NCI-H1105 (cell line): ENCODE measurements at regions not wholly inside any gene's neighbourhood (a gene's known extent, or its start where the extent isn't known, plus 50 kb on each side); places are given as distances from the start of the nearest gene placed in this dataset.
"Not testable (repeated sequence)": the region's sequence is repeated elsewhere in the genome, so short reads cannot be mapped to it uniquely, and the experiment has no call there.

Experiments
- DNase-seq: peaks from one replicate; lab custom pipeline; 2025; lab: John Stamatoyannopoulos, UW

DNA sequence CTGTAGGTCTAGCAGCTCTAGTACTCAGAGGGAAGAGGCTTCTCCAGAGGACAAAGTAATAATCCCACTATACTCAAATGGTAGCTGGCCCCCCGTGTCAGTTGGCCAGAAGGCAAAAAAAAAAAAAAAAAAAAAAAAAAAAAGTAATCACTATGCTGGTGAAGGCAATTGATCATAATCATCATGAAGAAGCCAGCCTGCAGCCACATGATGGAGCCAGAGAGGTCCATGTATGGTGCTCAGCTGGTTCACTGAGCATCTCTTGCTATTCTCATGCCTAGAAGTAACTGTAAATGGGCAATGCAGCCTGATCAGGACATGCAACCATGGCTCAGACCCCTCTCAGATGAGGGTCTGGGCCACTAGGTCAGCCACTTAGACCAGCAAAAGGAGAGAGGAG is 378.8 kb downstream of the MED13L start:
- no peak for DNase-seq

DNA sequence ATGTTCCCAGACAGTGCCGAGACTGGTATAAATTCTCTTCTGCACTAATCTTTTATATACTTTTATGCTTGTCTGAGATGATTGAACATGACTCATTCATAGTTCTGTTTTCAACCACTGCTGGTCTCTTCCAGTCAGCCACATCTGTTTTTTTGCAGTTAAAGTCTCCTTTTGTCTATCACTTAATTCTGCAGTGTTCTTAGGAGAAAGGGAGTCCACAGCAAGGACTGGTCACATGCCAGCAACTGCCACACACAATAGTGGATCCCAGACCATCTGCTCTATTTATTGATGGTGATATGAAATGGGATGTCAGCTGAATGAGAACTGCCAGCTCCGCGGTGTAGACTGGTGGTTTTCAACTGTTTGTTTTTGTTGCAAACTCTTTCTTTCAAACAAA is 379.8 kb downstream of the MED13L start:
- no peak for DNase-seq

DNA sequence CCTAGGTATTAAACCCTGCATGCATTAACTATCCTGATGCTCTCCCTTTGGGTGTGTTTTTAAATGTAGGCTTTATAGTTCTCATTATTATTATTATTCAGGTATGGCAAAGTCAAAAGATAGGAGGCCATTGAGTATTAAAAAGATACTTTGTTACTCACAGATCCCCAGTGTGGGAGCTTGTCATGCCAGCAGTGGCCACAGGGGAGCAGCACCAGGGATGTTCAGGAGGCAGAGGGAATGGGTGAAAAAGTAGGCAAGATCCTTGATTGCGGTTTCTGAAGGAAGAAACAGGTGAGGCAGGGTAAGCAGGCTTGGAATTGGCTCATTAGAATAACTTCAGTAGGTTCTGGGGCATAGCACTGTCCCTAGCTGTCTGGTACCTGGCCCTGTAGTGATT is 382.2 kb downstream of the MED13L start:
- DNase-seq: no peak

DNA sequence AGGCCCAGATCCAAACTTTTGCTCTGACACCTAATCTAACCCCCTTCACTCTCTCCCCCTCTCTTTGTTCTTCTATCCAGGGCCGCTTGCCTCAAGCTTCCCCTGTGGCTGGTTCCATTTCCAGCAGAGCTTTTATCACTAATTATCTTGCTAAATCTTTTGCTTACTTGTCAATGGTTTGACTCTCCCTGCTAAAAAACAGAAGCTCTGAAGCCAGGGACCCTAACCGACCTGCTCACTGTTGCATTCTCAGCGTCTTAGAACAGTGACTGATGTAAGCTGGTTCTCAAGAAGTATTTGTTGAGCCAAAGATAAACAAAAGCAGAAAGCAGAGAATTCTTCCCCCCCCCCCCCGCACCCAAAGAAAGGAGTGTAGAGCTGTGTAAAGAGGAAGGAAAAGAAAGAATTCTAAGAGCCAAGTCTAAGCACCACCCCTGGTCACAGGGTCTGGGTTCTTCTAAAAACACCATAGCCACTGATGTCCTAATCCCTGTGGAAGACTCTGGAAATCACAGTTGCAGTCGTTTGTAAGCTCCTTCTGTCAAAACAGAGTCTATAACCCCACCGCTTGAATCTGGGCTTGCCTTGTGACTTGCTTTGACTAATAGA is 385.8 kb downstream of the MED13L start:
- no peak for DNase-seq

DNA sequence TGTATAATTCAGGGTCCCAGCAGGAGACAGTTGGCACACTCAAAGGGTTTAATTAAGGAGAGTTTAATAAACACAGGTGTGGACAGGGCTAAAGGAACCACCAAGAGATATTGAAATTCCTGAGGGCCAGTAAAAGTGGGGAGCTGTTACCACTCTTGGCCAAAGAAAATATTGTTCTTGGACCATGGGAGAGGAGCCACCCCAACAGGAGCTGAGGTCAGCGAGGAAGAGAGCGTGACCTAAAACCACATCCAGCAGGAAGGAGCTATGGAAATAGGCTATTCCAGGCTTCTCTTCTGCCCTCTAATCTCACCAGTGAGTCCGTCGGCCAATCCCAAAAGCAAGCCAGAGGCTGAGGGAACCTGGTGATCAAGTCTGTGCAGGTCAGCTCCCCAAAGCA is 390.8 kb downstream of the MED13L start:
- no peak for DNase-seq

DNA sequence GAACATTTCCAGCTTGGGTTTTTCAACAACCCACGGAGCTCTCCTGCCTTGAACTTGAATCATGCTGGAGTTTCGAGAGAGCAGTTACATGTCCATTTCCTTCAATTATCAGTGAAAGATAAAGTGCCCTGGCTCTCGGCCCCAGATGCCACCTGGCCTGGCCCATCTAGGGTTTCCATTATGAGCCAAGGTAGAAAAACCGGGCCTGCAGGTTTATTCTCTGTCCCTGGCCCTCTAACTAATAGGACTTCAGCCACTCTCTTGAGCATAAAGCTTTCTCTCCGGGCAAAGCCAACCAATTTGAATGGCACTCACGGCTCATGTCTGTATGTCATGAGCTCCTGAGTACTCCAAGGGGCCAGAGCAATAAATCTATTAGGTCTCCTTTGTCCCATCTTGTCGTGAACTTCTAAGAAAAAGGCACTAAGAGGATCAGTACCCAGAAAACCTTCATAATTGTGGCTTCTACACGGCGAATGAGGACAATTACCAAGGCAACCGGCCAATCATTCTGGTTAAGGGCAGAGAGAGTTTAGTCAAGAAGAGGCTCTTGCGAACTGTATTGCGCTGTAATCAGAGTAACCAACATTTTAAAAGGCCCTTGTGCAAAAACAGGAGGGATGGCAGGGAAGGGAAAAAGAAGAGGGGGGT is 392.3 kb downstream of the MED13L start:
- DNase-seq: peak; percentile 95

DNA sequence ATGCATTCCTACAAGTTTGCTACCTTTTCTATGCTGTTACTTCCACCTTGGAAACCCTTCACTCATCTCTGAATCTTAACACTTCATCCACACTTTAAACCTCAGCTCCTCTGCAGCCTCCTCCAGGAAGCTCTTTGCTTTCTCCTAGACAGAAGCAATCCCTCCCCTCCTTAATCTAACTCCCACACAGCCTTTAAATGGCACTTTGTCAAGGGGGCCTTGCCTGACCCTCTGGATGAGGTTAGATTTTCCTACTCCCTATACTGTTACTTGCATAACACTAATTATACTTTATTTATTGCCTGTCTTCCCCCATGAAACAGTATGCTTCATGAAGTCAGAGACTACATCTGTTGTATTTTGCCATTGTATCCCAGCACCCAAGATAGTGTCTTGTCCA is 394.6 kb downstream of the MED13L start:
- DNase-seq: no peak

DNA sequence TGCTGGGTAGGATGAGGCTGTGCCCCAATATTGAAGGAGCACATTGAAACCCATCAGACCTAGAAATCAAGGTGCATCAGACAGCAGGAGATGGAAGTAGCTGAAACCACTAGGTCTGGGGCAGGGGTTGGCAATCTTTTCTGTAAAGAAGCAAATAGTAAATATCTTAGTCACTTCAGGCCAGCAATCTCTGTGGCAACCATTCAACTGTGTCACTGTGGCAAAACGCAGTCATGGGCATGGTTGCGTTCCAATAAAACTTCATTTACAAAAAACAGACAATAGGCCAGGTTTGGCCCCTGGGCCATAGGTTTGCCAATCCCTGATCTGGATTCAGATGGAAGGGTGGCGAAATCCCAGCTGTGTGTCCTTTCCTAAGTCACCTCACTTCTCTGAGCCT is 397.3 kb downstream of the MED13L start:
- DNase-seq: no peak

DNA sequence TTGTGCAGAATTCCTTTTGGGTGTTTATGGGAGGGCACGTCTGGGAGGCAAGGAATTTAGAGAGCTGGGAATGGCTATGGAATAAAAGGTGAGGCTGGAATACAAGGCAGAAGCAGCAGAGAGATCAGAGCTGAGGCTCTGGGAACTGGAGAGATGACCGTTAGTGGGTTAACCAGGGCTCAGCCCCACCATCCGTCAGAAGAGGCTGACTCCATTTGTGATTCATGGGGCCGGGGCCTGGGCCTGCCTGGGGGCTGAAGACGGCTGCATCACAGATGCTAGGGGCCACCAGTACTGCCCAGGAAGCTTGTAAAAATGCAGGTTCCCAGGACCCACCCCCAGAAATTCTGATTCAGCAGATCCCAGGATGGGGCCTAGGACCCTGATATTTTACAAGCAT is 398.1 kb downstream of the MED13L start:
- no peak for DNase-seq

DNA sequence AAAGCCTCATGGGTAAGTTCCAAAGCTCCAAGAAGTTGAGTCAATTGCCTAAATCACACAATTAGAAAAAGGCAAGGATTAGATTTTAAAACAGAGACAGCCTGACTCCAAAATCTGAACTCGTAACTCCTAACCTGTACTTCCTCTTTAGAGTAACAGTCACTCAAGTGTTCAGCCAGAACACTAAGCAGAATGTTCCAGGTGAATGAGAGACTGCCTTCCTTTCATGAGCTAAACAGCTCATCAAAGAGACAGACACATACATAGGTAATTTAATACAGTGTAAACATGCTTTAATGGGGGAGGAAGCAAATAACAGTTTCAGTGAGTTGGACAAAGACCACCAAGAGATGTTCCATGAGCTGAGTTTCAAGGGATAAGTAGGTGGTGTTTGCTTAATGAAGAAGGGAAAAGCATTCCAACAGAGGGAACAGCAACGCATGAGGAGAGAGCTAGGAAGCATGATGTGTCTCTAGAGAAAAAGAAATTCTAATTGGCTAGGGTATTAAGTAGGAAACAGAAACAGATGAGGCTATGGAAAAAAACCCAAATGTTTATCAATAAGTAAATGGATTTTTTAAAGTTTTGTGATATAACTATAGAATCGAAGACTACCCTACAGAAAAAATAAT is 403.9 kb downstream of the MED13L start:
- DNase-seq: peak; percentile 18

DNA sequence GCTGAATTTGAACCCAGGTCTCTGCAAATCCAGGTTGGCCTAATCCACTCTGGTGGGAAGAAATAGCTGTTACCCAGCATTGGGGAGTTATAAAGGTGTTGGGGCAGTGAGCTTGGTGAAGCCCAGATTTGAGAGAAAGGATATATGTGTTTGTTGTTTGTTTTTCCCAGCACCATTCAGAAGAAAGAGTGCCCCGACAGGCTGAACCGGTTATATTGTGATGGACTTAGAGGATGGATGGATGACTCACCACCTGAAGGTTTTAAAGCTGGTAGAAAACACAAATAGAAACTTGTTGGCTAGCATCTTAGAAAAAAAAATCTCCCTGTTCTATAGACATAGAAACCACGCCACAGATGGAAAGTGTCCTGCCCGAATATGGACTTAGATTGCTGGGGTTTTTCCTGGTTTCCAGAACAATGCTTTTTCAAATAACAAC is 404.6 kb downstream of the MED13L start:
- peak; percentile 14 for DNase-seq

DNA sequence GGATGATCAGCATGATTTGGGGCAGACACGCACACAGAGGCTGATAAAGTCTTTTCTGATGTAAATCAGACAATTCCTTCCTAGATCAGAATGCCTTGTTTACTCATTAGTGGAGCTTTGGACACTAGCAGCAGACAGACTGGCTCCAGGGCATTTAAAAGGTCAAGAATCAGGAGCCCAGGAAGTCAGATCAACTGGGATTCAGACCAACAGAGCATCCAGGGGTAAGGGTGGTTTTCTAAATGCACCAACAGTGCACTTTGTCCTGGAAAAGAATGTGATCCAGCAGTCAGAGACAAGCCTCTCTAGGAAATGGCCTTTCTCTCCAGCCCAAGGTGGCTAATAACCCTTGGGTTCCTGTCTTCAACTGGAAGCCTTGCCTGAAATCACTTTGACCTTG is 405.3 kb downstream of the MED13L start:
- DNase-seq: peak; percentile 73

DNA sequence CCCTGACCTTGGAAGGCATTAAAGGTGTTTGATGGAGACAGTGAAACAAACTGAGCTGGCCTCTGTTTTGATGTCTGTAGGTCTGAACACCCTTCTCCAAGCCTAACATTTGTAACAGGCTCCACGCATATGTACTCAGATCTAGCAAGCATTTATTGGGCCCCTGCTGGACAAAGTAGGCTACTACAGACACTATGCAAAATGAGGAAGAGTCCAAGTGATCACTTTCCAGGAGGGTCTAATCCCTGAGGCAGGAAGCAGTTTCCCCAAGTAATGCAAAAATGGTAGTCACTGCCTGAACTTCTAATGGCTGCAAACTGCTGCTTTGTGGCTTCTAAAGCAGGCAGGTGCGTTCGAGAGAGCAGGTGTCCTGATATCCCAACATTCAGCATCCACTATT is 405.8 kb downstream of the MED13L start:
- DNase-seq: peak; percentile 85

DNA sequence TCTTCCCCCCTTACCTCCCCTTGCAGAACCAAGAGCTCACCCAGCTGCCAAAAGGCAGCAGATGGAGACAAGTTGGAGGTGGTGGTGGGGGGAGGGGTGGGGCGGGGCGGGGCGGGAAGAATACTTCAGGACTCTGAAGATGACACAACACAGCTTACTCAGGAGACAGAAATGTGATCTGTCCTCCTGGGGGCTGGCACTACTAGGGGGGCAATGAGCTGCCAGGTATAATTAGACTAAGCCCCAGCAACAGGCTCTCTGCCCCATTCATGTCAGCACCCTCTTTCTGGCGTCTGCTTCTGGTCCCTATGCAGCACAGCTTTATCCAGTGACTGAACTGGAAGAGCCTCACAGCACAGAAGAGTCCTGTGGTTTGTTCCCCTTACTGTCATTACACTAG is 407.0 kb downstream of the MED13L start:
- peak; percentile 14 for DNase-seq

DNA sequence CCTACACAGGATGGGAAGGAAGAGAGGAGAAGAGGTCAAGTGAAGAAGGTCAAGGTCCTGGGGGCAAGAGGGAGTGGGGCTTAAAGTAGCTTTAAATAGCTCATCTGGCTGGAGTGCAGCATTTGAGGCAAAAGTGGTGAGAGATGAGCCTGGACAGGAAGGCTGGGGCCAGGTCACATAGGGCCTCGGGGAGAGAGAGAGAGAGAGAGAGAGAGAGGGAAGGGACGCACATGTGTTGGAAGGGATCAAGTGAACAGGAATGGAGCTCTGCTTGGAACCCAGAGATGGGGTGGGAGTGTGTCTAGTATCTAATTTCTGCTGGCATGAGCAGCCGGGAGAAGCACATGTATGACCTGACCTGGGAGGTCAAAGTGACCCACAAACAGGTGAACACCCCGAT is 407.5 kb downstream of the MED13L start:
- no peak for DNase-seq

DNA sequence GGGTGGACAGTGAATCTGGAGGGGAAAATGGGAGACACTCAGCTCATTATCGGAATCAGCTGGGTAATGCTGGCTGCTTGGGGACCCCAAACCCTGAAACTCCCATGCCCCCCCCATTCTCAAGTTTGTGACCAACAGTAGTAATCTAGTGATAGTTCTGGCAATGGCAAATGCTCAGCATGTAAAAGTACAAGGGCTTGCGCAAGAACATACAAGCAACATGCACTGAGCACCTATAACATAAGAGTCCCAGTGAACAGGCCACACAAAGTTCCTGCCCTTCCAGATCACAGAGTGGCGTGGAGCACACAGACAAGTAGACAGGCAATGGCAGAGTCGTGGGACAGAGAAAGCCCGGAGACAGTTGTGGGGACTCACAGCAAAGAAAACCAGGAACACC is 407.9 kb downstream of the MED13L start:
- no peak for DNase-seq

DNA sequence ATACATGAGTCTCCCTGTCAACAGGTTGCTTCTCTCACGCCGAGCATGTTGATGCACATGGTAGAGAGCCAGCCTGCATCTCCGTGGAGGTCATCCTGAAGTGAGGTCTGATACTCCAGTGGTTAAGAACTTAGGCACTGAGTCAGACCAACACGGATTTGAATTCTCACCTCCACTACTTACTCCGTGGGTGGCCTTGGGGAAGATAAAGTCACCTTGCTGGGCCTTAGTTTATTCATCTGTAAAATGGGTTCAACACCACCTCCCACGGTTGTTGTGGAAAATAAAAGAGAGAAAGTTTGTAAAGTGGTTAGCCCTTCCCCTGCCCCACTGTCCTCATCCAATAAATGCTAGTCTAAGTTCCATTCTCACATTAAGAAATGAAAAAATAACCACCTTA is 408.9 kb downstream of the MED13L start:
- DNase-seq: no peak

DNA sequence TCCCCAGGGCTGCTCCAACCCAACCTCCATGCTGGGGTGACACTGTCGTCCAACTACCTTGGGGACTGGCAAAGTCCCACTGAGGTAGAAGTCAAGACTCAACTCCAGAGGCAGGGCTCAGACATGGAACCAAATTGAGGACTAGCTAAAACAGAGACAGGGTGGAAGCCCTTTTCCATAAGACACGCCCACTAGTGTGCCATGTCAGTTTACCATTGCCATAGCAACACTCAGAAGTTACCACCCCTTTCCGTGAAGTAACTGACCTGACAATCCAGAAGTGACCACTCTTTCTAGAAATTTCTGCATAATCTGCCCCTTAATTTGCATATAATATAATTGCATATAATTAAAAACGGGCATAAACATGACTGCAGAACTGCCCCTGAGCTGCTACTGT is 409.6 kb downstream of the MED13L start:
- no peak for DNase-seq

DNA sequence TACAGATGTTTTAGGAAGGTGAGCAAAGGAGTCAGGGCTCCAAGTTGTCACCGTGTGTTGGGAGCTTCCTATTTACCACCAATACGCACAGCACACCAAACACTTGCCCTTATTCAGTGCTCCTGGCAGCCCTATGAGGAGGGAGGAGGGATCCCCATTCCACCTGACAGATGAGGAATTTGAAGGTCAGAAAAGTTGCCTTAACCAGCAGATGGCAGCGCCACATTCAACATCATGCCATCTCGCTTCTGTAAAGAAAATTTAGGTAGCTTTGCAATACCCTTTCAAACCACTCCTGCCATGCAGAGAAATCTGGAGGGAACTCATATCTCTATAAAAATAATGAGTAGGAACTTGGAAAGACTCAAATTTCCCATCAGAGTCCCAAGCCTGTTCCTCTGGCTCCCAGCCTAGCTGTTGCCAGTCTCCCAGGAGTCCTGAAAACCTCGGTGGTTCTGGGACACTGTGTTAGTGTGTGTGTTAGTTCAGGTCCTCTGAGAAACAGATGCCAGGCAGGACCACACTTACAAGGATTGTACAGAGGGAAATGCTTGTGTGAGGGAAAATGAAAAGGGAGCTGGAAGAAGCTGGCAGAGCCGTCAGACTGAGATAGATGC is 410.5 kb downstream of the MED13L start:
- peak; percentile 40 for DNase-seq

DNA sequence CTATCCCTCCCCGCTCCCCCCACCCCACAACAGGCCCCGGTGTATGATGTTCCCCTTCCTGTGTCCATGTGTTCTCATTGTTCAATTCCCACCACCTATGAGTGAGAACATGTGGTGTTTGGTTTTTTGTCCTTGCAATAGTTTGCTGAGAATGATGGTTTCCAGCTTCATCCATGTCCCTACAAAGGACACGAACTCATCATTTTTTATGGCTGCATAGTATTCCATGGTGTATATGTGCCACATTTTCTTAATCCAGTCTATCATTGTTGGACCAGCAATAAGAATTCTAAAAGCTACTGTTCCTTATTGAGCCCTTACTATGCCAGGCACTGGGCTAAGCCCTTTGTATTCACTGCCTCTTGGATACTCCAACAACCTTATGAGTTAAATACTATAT is 411.2 kb downstream of the MED13L start:
- DNase-seq: not testable (repeated sequence)

DNA sequence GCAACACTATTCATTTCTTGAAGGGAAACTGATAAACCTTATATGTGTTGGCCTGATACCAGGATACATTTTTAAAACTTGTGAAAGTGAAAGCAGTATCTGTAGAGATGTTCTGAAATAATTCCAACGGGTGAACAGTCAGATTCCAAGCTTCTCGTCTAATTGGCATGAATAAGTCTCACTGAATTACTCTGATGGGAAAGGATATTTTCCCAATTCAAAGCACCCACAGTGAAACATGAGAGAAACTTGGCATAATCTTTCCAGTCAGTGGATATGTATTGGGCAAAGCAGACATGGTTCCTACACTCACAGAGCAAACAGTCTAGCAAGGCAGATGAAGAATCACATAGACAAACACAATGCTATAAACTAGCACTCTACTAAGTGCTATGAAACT is 413.1 kb downstream of the MED13L start:
- no peak for DNase-seq

DNA sequence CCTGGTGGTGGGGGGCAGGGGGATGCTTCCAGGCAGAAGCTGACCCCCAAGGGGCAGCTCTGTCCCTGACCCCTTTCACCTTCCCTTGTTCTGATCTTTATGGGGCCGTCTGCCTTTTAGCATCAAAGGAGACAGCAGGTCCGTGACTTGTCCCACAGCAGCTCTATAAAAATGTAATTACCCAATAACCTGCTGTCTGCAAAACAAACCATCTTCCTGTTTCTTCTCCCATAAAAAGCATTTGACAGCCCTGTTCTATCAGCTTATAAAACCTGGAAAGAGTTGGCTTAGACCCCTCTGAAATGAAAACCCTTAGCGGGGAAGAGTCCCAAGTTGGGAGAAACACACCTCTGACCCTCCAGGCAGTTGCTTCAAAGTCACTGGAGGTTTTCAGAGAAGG is 416.9 kb downstream of the MED13L start:
- no peak for DNase-seq

DNA sequence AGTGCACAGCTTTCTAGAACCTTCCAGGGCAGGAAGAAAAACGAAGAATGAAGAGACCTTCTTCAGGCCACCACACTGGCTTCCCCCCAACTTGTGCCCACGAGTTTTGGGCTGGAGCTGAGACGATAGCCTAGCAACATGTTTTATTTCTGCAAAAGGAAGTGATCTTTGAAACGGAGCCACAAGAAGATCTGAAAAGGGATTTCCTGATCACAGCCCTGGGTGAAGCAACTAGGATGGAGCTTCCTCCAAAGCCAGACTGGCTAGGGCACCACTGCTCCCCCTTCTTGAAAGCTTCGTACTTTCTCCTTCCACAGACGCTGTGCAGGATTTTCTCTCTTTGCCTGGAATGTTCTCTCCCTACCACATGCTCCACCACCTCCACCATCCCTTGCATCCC is 418.3 kb downstream of the MED13L start:
- DNase-seq: no peak
